ENCODE measurements at regions not wholly inside any gene's neighbourhood (a gene's known extent, or its start where the extent isn't known, plus 50 kb on each side); places are given as distances from the start of the nearest gene placed in this dataset.

- no peak for DNase-seq (ENCODE audit: low spot score)
Observed at GRCh38 chr13:99055281-99055680, 77.4 kb upstream of the DOCK9 start.

GRCh38 chr13:99055735-99056134 is 77.9 kb upstream of the DOCK9 start:
- DNase-seq (ENCODE audit: low spot score), result peak; percentile 90

GRCh38 chr13:99056381-99057014 is 78.6 kb upstream of the DOCK9 start:
- DNase-seq (ENCODE audit: low spot score), result no peak

GRCh38 chr13:99057310-99057975 is 79.6 kb upstream of the DOCK9 start:
- DNase-seq (ENCODE audit: low spot score), result no peak

GRCh38 chr13:99058527-99059495 is 80.9 kb upstream of the DOCK9 start:
- DNase-seq (ENCODE audit: low spot score), result no peak

- DNase-seq (ENCODE audit: low spot score), result no peak
Observed at GRCh38 chr13:99059498-99060075, 81.7 kb upstream of the DOCK9 start.

- DNase-seq (ENCODE audit: low spot score), result no peak
Observed at GRCh38 chr13:99061411-99061810, 83.5 kb upstream of the DOCK9 start.

GRCh38 chr13:99062593-99062992 is 84.7 kb upstream of the DOCK9 start:
- peak; percentile 70 for DNase-seq (ENCODE audit: low spot score)

GRCh38 chr13:99063178-99063577 is 85.3 kb upstream of the DOCK9 start:
- no peak for DNase-seq (ENCODE audit: low spot score)

- no peak for DNase-seq (ENCODE audit: low spot score)
Observed at GRCh38 chr13:99063952-99064351, 86.1 kb upstream of the DOCK9 start.

- DNase-seq (ENCODE audit: low spot score), result peak; percentile 53
Observed at GRCh38 chr13:99064624-99065234, 86.9 kb upstream of the DOCK9 start.

- no peak for DNase-seq (ENCODE audit: low spot score)
Observed at GRCh38 chr13:99065235-99066015, 87.6 kb upstream of the DOCK9 start.

- no peak for DNase-seq (ENCODE audit: low spot score)
Observed at GRCh38 chr13:99066219-99066618, 88.4 kb upstream of the DOCK9 start.

- no peak for DNase-seq (ENCODE audit: low spot score)
Observed at GRCh38 chr13:99067159-99067985, 89.5 kb upstream of the DOCK9 start.

GRCh38 chr13:99071211-99071610 is 93.3 kb upstream of the DOCK9 start:
- no peak for DNase-seq (ENCODE audit: low spot score)

GRCh38 chr13:99071666-99072065 is 93.8 kb upstream of the DOCK9 start:
- no peak for DNase-seq (ENCODE audit: low spot score)

- no peak for DNase-seq (ENCODE audit: low spot score)
Observed at GRCh38 chr13:99072356-99072755, 94.5 kb upstream of the DOCK9 start.

- no peak for DNase-seq (ENCODE audit: low spot score)
Observed at GRCh38 chr13:99072941-99073340, 95.1 kb upstream of the DOCK9 start.

GRCh38 chr13:99074693-99075092 is 96.8 kb upstream of the DOCK9 start:
- no peak for DNase-seq (ENCODE audit: low spot score)

Data from umbilical cord (tissue), 1 donor.